GM19372 (cell line): ENCODE measurements at regions not wholly inside any gene's neighbourhood (a gene's known extent, or its start where the extent isn't known, plus 50 kb on each side); places are given as distances from the start of the nearest gene placed in this dataset.

Experiments
- ATAC-seq: cut with Tn5 transposase; IDR thresholded peaks from one replicate; pipeline ENCODE4 v1.9.1; 2021; ENCODE audit warnings: mild to moderate bottlenecking, low read depth, moderate library complexity; ENCODE audit not compliant: unreplicated experiment

DNA sequence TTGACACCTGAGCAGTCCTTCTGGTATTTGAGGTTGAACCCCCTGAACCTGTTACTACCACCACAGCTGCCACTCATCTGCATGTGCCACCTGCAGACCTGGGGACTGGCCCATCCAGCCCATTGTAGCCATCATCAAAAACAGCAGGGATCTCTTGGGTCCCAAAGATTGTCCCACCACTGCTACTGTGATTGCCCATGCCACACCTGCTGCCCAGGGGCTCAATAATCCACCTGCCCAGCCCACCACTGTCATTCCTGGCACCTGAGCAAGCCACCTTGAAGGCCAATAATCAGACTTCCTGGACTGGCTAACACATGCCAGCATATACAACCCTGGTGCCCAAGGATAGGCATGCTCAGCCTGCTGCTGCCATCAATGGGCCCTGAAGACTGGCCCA is 327.6 kb downstream of the CYRIA start:
- ATAC-seq = no peak

DNA sequence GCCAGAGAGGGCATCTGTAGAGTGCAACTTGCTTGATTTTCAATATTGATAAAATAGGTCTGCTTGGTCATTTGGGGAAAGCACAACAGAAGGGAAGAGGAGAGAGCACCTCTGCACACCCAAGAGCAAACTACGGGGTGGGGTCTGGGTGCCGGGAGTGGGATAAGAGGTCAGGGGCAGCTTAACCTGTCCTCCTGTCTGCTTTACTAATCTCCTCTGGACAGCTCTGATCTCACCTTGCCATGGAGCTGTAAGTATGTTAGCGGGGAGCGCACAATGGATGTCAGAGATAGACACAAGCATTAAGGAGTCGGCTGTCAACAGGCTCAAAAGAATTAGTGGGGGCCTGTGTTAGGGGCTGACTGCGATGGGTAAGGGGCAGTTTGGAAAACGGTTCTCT is 328.7 kb downstream of the CYRIA start:
- ATAC-seq = no peak

DNA sequence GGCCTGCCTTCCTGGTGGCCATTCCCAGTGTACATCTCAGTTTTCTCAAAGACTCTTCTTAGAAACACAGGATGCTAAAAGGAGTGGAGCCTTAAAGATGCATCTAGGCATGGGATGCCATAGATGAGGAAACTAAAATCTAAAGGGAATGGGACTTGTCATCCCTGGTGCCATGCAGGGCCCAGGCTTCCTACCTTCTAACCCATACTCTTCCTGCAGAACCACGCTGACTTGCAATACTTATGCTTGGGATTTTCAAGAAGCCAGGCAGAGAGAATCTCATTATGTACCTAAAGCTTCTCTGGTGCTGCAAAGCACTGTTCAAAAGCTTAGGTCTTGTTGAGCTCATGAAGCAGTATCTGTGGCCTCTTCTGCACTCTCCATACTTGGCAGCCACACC is 329.1 kb downstream of the CYRIA start:
- ATAC-seq = no peak

DNA sequence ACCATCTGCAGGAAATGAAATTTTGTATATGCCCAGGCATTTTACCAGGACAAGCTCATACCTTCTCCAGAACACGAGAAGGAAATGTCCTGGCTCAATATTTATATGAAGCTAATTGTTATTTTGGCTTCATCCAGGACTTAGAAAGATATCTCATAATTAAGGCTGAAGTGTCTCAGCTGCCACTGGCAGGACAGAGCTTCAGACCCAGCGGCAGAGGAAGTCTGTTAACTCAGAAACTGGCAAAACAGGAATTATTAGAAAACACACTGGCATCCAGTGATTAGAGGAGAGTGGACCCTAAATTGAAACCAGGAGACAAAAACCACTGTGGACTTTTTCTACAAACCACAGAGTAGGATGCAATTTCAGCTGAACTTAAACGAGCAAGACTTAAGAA is 329.7 kb downstream of the CYRIA start:
- ATAC-seq = no peak

DNA sequence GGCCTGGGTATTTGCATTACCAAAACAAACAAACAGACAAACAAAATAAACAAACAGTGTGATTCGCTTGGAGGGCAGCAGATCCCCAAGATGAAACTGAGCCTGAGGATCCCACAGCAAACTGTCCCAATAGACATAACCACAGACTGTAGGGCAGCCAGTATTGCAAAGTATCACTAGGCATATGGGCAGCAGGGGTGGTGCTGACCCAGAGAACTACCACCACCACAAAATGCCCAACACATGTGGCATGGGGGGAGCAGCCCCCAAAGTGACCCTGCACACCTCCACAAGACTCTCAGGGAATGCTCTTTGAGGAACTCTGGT is 330.1 kb downstream of the CYRIA start:
- ATAC-seq = no peak

DNA sequence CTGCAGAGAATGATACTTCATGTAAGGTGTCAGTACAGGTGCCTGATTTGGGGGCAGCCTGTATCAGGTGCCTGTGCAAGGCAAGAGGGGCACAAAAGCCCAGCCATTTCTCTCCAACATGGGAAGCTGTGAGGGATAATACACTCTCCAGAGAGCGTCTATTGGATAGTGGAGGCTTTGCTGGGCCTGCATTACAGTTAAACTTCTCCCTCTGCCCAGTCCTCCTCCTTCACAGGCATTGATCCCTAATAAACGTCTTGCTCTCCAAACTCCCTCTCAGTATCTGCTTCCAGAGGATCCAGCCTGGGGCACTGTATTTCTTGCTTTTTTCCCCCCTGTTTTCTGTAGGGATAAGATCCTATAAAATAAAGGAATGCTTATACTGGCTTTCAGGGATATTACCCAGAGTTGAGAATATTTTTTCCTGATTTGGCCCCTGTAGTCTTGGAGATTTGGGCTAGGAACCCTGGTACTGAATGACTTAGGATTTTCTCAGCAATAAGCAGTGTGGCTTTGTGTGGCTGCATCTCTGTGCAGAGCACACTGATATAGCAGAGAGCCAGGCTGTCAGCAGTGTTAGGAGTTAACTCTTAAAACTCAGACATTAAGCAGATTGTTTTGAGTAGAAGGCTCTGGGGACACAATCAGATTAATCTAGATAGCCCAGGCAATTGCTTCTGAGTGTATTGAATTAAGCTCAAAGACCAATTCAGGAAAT is 330.6 kb downstream of the CYRIA start:
- no peak for ATAC-seq

DNA sequence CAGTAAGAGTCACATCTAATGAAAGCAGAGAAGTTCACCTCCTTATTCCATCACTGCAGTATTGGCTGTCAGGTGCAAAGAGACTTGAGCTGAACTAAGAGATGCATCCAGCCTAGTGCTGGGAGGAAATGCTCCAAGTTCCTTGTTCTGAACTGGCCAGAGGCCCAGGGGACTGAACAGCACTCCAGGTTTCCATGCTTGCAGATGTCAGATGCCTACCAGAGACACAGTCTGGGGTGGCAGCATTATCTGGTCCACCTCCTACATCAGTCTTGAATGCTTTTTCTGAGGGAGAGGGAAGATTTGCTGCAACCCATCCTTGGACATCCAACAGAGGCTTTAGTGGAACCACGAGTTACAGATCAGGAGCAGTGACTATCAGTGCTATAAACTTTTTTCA is 331.3 kb downstream of the CYRIA start:
- no peak for ATAC-seq

DNA sequence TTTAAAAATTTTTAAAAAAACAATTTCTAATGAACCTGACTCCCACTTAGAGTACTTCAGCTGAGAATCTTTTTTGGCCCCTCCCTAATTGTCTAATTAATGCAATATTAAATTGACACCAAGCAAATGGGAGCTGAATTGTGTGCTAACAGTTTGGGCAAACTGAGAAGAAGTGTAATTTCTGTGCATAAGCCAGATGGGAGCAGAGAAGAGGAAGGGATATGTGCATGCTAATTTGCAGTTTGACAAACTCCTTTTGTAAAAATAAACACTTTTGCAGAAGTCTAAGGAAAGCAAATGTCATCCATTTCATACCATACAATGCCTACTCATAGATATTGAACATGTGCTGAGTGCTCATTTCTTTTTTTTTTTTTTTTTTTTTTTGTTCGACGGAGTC is 332.0 kb downstream of the CYRIA start:
- no peak for ATAC-seq

DNA sequence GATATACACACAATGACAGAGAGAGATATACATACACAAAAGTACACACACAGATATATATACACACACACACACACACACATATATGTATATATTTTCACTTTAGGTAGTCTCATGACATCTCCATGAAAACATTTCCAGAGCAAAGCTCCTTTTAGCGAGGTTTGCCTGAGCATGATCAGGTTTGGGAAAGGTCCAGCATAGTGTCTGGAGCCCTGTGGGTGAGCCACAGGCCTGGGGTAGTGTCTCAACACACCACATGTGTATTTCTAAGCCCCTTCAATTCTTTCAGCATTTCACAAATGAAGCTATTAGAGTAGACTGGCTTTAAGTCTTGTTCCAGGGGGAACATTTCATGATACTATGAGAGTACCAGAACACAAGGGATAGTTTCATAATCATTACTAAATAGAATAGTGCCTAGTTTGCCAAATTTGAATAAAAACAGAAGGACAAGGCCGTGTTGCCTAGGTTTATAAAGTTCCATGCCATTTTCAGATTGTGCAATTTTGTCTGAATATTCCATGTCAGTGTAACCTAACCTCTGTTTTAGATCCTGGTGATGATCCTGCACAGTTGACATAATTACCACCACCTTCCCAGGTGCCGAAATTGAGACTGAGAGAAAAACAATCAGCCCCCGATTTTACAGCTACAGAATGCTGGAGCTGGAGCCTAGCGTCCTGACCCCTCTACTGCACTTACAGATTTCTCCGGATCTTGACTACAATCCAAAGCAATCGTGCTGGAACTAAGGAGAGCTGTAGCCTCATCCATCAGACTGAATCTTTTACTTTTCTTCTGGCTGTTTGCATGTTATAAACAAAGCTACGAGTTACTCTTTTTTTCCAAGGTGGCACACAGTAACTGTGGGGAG is 332.7 kb downstream of the CYRIA start:
- ATAC-seq = no peak

DNA sequence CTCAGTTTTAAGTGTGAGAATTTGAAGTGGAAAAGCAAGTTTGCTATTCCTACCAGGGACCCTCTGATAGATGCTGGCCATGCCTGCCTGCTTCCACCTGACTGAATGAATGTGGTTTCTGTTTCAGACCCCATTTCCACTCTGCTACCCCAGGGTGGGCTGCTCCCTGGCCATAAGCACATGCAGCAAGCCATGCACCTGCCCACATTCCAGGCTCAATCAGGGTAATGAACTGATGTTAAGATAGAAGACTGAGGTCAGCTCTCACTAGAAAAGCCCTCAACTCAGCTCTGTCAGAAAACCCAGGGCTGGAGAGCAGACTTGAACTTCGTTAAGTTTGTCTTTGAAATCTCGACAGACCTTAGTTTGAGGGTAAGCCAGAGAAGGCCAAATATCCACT is 333.9 kb downstream of the CYRIA start:
- ATAC-seq = no peak

DNA sequence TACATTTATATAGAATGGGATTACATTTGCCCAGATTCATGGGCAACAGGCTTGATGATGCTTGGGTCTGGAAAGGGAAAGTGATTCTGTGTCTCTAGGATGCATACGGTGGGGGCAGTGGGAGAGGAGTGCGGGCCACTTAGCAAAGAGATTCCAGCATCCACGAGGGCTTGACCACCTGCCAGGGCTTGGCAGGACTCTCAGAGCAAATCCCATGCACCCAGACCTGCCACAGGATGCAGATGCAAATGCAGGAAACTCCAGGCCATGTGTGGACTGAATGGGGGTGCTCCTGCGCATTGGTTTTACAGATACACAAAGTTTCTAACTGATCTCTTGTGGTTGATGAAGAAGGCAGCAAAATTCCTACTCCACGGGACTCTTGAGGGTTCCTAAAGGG is 334.7 kb downstream of the CYRIA start:
- no peak for ATAC-seq

DNA sequence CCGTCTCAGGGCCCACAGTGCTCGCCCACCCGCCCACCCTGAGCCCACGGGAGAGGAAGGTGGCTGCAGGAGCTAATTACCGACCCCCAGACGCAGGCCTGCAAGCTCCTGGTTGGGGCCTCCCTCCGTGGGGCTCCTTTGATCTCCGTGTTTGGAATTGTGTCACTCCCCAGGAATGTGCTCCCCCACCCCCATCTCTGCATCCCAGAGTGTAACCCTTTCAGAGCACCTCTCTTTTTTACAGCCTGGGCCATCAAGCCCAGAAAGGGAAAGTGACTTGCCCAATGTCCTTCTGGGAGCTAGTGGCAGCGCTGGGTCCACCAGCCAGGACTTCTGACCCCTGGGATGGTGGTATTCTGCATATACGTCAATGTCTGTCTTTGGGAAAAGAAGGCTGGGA is 335.1 kb downstream of the CYRIA start:
- ATAC-seq = no peak

DNA sequence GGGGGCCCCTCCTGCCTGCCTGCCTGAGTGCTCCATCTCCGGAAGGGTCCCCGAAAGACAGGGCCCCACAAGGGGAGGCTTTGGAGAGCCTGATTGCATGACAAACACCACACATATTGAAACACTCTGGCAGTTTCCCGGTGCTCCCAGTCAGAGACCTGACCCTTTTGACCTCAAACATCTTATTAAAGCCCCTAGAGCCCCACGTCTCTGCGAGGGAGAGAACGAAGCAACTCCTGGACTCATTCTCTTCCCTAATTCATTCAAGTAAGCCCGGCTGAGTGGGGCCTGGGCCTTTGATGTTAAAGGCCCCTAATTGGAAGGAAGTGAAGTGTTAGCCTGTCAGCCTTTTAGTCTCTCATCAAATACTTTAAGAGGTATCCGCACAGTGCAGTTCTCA is 335.6 kb downstream of the CYRIA start:
- ATAC-seq = no peak

DNA sequence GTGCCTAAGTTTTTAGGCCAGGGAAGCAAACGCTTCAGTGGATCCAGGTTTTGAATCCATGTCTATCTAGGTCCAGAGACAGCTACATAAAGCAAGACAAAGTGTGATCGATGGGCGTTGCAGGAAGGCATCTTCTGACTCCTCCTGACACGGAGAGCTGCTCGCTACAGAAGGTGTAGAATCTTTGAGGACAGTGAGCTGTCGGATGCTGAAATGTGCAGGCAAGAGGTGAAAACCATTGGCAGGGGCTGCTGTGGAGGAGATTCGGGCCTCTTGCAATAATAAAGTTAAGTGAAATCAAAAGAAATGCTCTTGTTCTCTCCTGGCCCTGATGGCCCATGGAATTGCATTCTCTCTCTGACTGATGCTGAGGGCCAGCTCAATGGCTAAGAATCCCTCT is 336.2 kb downstream of the CYRIA start:
- ATAC-seq = no peak

DNA sequence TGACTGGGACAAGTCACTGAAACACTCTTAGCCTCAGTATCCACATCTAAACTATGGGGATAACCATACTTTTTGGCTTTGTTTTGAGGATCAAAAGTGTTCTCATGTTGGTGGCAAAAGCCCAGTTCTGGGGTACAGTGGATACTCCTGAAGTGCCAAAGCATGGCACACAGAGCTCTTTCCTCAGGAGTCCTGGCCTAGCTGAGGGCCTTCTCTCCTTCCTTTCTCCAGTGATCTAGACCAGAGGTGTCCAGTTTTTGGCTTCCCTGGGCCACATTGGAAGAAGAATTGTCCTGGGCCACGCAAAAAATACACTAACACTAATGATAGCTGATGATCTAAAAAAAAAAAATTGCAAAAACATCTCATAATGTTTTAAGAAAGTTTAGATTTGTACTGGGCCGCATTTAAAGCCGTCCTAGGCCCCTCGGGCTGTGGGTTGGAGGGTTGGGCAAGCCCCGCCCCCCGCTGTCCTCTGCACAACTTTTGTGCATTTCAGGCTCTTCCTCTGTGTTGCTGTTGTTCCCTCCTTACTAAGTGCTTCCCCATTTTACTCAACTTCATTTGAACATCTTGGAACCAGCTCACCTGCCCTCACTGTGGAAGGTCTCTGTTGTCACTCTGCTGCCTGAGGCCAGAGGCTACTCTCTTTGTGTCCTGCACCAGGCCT is 337.0 kb downstream of the CYRIA start:
- no peak for ATAC-seq

DNA sequence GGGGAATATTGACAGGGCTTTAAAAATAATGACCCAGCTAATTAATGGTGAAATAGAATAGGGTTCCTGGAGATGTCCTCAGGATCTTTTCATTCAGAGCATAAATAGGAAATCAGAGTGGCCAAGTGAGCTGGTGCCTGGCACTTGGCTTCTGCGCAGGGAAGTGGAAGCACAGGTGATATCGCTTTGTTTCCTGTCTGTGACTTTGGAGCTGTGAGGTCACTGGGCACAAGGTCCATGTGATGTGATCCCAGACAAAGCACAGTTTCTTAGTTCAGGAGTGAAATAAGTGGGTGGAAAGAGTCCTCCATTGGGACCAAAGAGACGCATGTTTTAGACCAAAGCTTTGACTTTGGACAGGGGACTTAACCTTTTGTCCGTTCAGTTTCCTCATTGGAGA is 338.3 kb downstream of the CYRIA start:
- ATAC-seq = no peak

DNA sequence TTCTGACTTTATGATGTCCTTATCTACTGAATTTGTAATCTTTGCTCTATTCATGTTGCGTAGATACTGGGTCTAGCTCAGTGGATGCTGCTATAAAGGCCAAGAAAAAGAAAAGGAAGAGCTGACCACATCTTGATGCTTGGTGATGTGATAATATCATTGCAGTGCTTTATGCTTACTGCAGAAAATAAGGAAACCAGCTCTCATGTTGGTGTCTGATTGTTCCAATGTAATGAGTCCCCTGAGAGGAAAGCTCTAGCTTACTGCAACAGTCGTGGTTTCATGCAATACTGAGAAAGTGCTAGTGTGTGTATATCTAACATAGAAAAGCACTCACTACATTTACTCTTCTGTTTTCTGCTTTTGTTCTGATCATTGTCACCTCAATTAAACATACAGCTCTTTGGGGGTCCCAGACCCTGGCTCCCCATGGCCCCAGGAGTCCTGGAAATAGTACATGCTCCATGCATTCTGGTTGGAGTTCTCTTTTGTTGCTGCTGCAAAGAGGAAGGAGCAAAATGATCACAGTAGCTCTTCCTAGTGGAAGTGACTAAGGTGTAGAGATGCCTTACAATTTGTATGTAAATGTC is 338.8 kb downstream of the CYRIA start:
- no peak for ATAC-seq

DNA sequence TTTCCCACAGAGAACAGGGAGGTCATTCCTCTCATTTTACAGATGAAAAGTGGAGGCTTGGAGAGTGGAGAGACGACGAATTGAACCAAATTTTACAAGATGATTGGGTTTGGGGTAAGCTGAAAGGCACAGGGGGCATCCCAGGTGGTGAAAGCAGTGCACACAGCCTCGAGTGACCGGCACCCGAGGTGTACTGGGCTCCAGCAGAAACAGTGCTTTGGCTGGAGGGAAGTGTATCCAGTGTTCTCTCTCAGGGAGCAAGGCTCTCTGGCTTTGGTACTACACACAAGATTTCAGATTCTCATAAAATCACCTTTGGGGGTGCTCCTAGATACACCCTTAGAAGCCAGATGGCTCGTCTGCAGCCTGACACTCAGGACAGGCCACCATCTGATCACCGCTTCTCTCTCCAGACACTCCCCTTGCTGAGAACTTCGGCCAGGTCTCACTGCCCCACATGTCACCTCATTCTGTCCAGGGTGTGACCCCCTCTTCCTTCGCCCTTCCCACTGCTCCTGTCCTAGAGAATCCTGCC is 339.6 kb downstream of the CYRIA start:
- ATAC-seq = no peak

DNA sequence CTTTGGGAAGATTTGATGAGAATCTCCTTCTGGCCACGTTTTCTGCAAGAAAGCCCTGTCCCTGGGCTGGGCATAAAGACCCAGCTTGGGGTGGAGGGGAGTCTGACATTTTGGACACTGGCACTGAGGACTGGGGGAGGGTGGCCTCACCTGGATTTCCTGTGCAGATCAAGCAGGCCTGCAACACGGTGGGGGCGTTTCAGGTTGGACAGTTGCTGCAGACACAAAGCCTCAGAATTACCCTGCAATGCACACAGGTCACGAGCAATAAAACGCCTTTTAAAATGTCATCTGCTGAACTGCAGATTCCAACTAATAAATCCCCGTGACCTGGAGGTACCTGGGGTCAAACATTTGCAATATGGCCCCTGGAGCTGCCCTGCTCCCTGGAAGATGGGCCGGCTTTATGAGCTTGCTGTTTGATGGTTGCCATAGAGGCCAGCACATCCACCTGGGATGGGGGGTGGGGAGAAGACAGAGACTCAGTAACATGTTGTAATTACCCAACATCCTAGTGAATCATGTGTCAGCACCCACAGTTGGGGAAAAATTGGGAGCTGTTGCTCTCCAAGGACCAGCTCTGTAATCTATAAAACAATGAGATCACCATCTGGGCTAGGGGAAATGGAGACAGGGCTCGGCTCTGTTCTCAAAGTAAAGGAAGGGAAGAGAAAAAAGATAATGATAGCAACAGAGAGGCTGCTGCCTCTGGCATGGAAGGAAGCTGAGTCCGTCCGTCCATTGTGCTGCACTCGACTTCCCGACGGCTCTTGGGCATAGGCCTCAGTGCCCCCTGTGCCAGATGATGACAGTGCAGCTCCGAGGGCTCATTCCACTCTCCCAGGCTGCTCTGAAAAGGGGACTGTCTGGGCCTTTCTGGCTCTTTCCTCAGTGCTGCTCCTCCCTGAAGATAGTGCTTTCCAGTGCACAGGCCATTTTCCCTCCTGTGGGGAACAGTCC is 340.3 kb downstream of the CYRIA start:
- ATAC-seq = no peak

DNA sequence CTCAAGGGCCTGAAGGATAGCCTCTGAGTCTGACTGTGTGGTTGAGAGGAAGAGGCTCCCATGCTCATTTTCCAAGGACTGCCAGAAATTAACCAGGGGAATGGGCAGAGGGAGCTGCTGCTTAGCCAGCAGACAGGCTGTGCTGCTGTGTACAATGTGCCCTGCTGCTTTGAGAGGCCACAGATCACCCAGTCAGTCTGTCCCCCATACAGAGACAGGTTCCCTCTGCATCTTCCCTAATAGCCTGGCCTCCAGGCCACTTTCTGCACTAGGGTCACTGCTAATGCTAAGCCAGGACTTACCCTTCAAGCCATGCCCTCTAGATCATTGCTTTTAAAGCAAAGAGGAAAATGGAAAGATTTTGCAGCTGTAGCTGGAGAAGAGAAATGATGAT is 341.1 kb downstream of the CYRIA start:
- no peak for ATAC-seq
